ENCODE measurements at regions not wholly inside any gene's neighbourhood (a gene's known extent, or its start where the extent isn't known, plus 50 kb on each side); places are given as distances from the start of the nearest gene placed in this dataset.

- Histone ChIP-seq H2BK5ac (ENCODE audit: insufficient read length, low read length) (no peak overlapping the region), H2BK15ac (ENCODE audit: low read depth, low read length) (no peak overlapping the region), H3K9ac (ENCODE audit: extremely low read depth, insufficient read length, low read length) (no peak overlapping the region), H3K9me3 (ENCODE audit: control insufficient read depth, low read depth, low read length) (no peaks in the 10 kb centered on the region), H3K79me1 (ENCODE audit: insufficient read depth, low read depth, low read length, poor library complexity, severe bottlenecking) (no peaks in the 10 kb centered on the region), H2BK120ac (ENCODE audit: low read depth, low read length, poor library complexity, severe bottlenecking) (no peak overlapping the region), H3K27me3 (ENCODE audit: insufficient read depth, low read length) (no peaks in the 10 kb centered on the region), H3K79me2 (ENCODE audit: insufficient read depth, low read length) (no peaks in the 10 kb centered on the region), H2AFZ (ENCODE audit: low read length) (no peak overlapping the region), H2AK5ac (ENCODE audit: insufficient read length, low read length) (no peak overlapping the region), H3K4me2 (ENCODE audit: insufficient read depth, insufficient read length, low read length) (no peak overlapping the region), H3K56ac (ENCODE audit: insufficient read length, low read depth, low read length) (no peak overlapping the region), H3K27ac (ENCODE audit: insufficient read length, low read depth, low read length) (no peak overlapping the region), H3K4ac (ENCODE audit: low read depth, low read length) (no peak overlapping the region), H3K4me1 (ENCODE audit: insufficient read depth, low read length) (no peaks in the 10 kb centered on the region), H4K5ac (ENCODE audit: insufficient read length, low read depth, low read length) (no peak overlapping the region), H3K18ac (ENCODE audit: insufficient read length, low read depth, low read length) (no peak overlapping the region), H3K14ac (ENCODE audit: insufficient read depth, low read length) (no peak overlapping the region), H2BK20ac (ENCODE audit: low read depth, low read length, poor library complexity, severe bottlenecking) (no peak overlapping the region), H3K23me2 (ENCODE audit: insufficient read length, low read depth, low read length, poor library complexity, severe bottlenecking) (no peaks in the 10 kb centered on the region), H4K20me1 (ENCODE audit: control insufficient read depth, insufficient read depth, insufficient read length) (no peaks in the 10 kb centered on the region), H2BK12ac (ENCODE audit: insufficient read length, low read depth, low read length) (no peak overlapping the region), H4K91ac (ENCODE audit: insufficient read length, low read depth, low read length) (no peak overlapping the region), H4K8ac (replicated peaks; ENCODE audit: insufficient read length, low read depth, low read length) (no peak overlapping the region), H3K23ac (ENCODE audit: insufficient read length, low read depth, low read length) (no peak overlapping the region), H3T11ph (ENCODE audit: low read length) (no peak overlapping the region)
- Mint-ChIP-seq H3K4me1 (peaks cover 8 to 9% of the 10 kb centered on the region in 2 experiments), H3K36me3 (ENCODE audit: insufficient read depth in 1 of 3, low read depth in 3 of 3) (no peaks in the 10 kb centered on the region), H3K4me3 (no peak overlapping the region), H3K9me3 (no peaks in the 10 kb centered on the region; a peak in 1 of 5 replicates), H3K27me3 (ENCODE audit: low read depth) (no peaks in the 10 kb centered on the region), H3K27ac (no peak overlapping the region)
- TF ChIP-seq CTCF (conservative IDR thresholded peaks at IDR 0.05) = no peak
- WGBS (ENCODE audit: extremely low coverage, insufficient read length, low lambda C conversion rate) = no CpG with 5 or more reads among the region's 4 CpGs
- DNase-seq = no peak
Observed at GRCh38 chr4:164109503-164109902, 615.0 kb downstream of the TMA16 start.
